ENCODE measurements at regions not wholly inside any gene's neighbourhood (a gene's known extent, or its start where the extent isn't known, plus 50 kb on each side); places are given as distances from the start of the nearest gene placed in this dataset.

DNA sequence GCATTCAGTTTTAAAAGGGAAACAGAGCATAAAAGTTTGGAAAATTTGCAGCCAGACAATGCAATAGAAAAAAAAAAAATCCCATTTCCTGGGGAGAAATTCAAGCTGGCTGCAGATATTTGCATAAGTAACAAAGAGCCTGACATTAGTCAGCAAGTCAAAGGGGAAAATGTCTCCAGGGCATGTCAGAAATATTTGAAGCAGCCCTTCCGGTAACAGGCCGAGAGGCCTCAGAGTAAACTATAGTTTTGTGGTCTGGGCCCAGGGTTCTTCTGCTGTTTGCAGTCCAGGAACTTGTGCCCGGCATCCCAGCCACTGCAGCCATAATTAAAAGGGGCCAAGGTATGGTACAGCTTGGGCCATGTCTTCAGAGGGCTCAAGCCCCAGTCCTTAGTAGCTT lies 411.6 kb upstream of the BCHE start:
- peaks cover 3 to 6% of the 10 kb centered on the region in 2 experiments for H3K9me3 ChIP-seq (ENCODE audit: control insufficient read depth in 1 of 2, insufficient read depth in 1 of 2, low read length in 2 of 2)
- CTCF ChIA-PET, result no interaction called here
- H3K4me1 Mint-ChIP-seq (ENCODE audit: low read depth), result no peaks in the 10 kb centered on the region
- TF ChIP-seq, protein P1, sequence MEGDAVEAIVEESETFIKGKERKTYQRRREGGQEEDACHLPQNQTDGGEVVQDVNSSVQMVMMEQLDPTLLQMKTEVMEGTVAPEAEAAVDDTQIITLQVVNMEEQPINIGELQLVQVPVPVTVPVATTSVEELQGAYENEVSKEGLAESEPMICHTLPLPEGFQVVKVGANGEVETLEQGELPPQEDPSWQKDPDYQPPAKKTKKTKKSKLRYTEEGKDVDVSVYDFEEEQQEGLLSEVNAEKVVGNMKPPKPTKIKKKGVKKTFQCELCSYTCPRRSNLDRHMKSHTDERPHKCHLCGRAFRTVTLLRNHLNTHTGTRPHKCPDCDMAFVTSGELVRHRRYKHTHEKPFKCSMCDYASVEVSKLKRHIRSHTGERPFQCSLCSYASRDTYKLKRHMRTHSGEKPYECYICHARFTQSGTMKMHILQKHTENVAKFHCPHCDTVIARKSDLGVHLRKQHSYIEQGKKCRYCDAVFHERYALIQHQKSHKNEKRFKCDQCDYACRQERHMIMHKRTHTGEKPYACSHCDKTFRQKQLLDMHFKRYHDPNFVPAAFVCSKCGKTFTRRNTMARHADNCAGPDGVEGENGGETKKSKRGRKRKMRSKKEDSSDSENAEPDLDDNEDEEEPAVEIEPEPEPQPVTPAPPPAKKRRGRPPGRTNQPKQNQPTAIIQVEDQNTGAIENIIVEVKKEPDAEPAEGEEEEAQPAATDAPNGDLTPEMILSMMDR (IDR thresholded peaks at IDR 0.05), result no peak
- no peaks in the 10 kb centered on the region for H3K4me1 ChIP-seq (ENCODE audit: insufficient read depth, low read length)
- POLR2A ChIA-PET, result no interaction called here
- H3K27ac Mint-ChIP-seq, result no peak overlapping the region
- no peaks in the 10 kb centered on the region for H3K36me3 Mint-ChIP-seq (ENCODE audit: low read depth)
- H3K9me3 Mint-ChIP-seq, result peaks cover 7% of the 10 kb centered on the region
- no peak overlapping the region for H3K4me3 Mint-ChIP-seq
- no peaks in the 10 kb centered on the region for H3K36me3 ChIP-seq (ENCODE audit: insufficient read depth, low read length)
- ATAC-seq (ENCODE audit: poor library complexity) (no peak), DNase-seq (no peak)
- no peaks in the 10 kb centered on the region for H3K27me3 ChIP-seq (ENCODE audit: control insufficient read depth in 1 of 2, insufficient read depth in 2 of 2, low read length in 2 of 2)
- H3K4me3 ChIP-seq (ENCODE audit: low read length), result no peak overlapping the region
- intact Hi-C loops (cut with DNase I, micrococcal nuclease), result no loop called here
- no peak overlapping the region for H3K27ac ChIP-seq (ENCODE audit: low read depth in 1 of 2, low read length in 2 of 2)
- no peaks in the 10 kb centered on the region for H3K27me3 Mint-ChIP-seq

DNA sequence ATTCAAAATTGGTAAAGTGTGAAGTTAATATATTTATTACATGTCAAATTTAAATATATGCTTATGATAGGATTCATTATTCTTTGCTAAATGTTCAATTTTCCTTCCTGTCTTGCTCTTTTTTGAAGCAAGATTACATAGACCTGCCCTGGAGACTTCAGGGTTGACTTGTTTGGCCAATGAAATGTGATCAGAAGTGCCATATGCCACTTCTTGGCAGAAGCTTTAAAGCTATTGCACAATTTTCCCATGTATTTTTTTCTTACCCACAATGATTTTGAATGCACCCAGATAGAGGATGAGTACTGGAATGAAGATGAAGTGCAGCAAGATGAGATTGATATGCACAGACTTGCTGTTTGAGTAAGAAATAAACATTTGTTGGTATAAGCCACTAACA lies 406.3 kb upstream of the BCHE start:
- no peak overlapping the region for H3K27ac Mint-ChIP-seq
- H3K4me3 Mint-ChIP-seq, result no peak overlapping the region
- Histone ChIP-seq H3K27me3 (ENCODE audit: control insufficient read depth in 1 of 2, insufficient read depth in 2 of 2, low read length in 2 of 2) (no peaks in the 10 kb centered on the region), H3K4me1 (ENCODE audit: insufficient read depth, low read length) (no peaks in the 10 kb centered on the region), H3K36me3 (ENCODE audit: insufficient read depth, low read length) (no peaks in the 10 kb centered on the region), H3K4me3 (ENCODE audit: low read length) (no peak overlapping the region), H3K27ac (ENCODE audit: low read depth in 1 of 2, low read length in 2 of 2) (no peak overlapping the region), H3K9me3 (ENCODE audit: control insufficient read depth in 1 of 2, insufficient read depth in 1 of 2, low read length in 2 of 2) (peaks cover 0 to 3% of the 10 kb centered on the region in 2 experiments)
- CTCF ChIA-PET, result no interaction called here
- peaks cover 6% of the 10 kb centered on the region for H3K9me3 Mint-ChIP-seq
- intact Hi-C loops (cut with DNase I, micrococcal nuclease), result no loop called here
- POLR2A ChIA-PET, result no interaction called here
- H3K36me3 Mint-ChIP-seq (ENCODE audit: low read depth), result no peaks in the 10 kb centered on the region
- no peaks in the 10 kb centered on the region for H3K4me1 Mint-ChIP-seq (ENCODE audit: low read depth)
- TF ChIP-seq, protein P1 (IDR thresholded peaks at IDR 0.05), result no peak
- ATAC-seq (ENCODE audit: poor library complexity) (no peak), DNase-seq (no peak)
- no peaks in the 10 kb centered on the region for H3K27me3 Mint-ChIP-seq

DNA sequence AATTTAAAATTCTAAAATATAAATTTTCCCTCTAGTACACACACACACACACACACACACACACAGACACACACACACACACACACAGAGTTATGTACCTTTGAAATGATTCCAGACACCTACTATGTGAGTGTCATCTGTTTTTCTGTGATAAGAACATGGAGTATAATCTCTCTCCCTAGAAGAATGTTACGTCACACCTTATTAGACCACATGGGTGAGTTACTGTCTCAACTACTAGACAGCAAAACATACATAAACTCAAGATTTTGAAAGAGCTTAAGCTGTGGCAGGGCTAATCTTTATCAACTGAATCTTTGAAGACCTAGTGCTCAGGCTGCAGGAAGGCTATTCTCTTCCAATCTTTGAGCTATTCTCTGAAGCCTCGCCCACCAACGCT lies 385.9 kb upstream of the BCHE start:
- DNase-seq (no peak), ATAC-seq (ENCODE audit: poor library complexity) (no peak)
- Mint-ChIP-seq H3K36me3 (ENCODE audit: low read depth) (no peaks in the 10 kb centered on the region), H3K4me3 (no peak overlapping the region), H3K9me3 (peaks cover 3% of the 10 kb centered on the region), H3K27ac (no peak overlapping the region), H3K27me3 (no peaks in the 10 kb centered on the region), H3K4me1 (ENCODE audit: low read depth) (no peaks in the 10 kb centered on the region)
- no peaks in the 10 kb centered on the region for H3K27me3 ChIP-seq (ENCODE audit: control insufficient read depth in 1 of 2, insufficient read depth in 2 of 2, low read length in 2 of 2)
- CTCF ChIA-PET, result no interaction called here
- TF ChIP-seq, protein P1 (IDR thresholded peaks at IDR 0.05), result no peak
- H3K27ac ChIP-seq (ENCODE audit: low read depth in 1 of 2, low read length in 2 of 2), result no peak overlapping the region
- H3K9me3 ChIP-seq (ENCODE audit: control insufficient read depth in 1 of 2, insufficient read depth in 1 of 2, low read length in 2 of 2), result peaks cover 0 to 7% of the 10 kb centered on the region in 2 experiments
- intact Hi-C loops (cut with DNase I, micrococcal nuclease), result no loop called here
- H3K36me3 ChIP-seq (ENCODE audit: insufficient read depth, low read length), result no peaks in the 10 kb centered on the region
- H3K4me3 ChIP-seq (ENCODE audit: low read length), result no peak overlapping the region
- H3K4me1 ChIP-seq (ENCODE audit: insufficient read depth, low read length), result no peaks in the 10 kb centered on the region
- POLR2A ChIA-PET, result no interaction called here

Data from CD4-positive, alpha-beta T cell (primary cell).